Kidney tubule cell (primary cell): ENCODE measurements at regions not wholly inside any gene's neighbourhood (a gene's known extent, or its start where the extent isn't known, plus 50 kb on each side); places are given as distances from the start of the nearest gene placed in this dataset.

Experiments used
- DNase-seq: peaks from one replicate; pipeline ENCODE4 v3.0.0-alpha.2; 2018; ENCODE audit warnings: low spot score

- DNase-seq = no peak
These were observed 594.9 kb downstream of the TECRL start for GRCh38 chr4:63814171-63814964.

DNA sequence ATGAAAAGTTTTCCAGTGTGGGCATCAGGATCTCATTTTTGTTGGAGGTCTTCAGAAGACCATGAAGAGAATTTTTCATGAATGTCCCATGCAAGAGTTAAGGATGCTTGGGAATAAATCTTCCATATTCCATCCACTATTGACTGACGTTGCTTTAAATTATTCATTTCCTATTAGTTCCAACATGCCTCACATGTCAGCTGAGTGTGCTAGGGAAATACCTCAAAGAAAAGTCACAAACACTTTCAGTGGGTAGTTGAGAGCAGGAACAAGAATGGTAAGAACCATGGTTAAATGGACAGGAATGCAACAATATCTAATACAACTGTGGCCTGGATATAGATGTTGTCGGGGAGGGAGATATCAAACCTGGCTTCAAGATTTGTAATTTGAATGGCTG, 610.1 kb downstream of the TECRL start:
- DNase-seq = no peak

- DNase-seq = no peak
These were observed 613.9 kb downstream of the TECRL start for GRCh38 chr4:63795301-63795700.

- no peak for DNase-seq
These were observed 618.9 kb downstream of the TECRL start for GRCh38 chr4:63790377-63790776.

DNA sequence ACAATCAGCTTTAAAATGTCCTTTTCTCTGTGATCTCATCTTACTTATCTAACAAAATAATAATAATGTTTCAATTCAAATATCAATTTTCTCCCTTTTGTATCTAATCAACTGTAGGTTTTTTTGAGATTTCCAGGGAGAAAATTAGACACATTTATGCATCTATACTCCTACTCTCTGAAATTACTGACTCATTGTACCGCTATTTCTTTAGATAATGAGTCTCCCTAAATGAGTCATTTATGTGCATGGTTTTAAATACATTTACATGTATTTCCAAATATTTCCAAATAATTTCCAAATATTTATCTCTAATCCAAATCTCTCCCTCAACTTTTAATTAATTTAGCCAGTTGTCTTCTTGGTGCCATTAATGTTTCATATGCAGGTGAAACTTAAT, 621.0 kb downstream of the TECRL start:
- no peak for DNase-seq

DNA sequence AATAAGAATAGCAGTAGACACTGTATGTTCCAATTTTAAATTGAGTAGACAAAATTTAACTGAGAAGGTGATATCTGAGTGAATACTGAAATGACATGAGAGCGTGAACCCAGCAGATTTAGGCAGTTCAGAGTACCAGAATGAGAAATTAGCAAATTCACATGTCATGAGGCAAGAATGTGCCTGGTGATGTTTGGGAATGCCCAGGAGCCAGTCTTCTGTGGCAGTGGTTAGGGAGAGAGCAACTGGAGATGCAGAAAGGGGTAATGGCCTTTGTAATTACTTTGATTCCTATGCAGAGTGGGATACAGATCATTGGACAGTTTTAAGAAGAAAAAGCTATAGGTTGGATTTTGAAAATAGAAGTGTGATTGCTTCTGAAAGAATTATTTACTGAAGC, 621.9 kb downstream of the TECRL start:
- DNase-seq = no peak

DNA sequence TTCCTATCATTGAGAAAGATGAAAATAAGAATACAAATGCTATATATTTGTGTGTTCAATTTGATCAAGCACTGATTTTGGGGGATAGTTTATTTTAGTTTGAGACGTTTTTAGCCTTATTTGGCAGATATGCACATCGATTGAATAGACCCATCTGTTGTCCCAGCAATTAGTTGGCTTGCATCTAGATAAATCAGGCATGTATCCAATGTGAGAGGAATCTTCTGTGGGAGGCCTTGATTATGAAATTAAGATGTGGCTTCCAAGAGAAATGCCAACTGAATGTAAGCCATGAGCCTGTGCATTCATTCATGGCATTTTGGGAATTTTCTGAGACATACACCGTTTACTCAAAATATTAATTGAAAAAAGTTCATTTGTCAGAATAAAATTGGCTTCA, 623.1 kb downstream of the TECRL start:
- no peak for DNase-seq

DNA sequence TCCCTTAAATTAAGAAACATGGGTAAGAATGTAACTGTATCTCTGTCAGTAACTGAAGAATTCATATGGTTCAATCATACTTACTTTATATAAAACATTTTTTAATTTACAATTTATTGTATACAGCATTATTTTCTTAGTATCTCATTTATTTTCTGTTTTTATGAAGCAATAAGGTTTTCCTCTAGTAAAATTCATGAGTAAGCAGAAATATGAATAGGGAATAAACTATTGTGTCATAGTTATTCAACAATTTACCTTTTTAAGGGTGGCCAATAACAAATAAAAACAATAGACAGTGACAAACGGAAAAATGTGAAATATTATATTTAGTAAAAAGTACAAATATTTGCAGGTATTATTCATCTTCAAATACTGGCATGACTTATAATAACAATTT, 624.4 kb downstream of the TECRL start:
- no peak for DNase-seq

GRCh38 chr4:63777601-63778000, 631.6 kb downstream of the TECRL start:
- no peak for DNase-seq

DNA sequence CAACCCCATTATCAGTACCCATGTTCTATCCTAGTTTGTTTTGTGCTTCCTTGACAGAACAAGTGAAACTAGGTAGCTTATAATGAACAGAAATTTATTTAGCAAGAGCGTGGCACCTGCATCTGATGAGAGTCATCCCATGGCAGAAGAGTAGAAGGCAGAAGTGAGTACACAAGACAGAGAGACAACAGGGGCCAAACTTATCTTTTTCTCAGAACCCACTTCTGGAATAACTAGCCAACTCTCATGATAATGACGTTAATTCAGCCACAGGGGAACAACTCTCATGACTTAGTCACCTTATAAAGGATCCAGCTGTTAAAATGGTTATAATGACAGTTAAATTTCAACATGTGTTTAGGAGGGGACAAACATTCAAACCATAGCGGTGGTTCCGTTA, 644.9 kb downstream of the TECRL start:
- DNase-seq = no peak

DNA sequence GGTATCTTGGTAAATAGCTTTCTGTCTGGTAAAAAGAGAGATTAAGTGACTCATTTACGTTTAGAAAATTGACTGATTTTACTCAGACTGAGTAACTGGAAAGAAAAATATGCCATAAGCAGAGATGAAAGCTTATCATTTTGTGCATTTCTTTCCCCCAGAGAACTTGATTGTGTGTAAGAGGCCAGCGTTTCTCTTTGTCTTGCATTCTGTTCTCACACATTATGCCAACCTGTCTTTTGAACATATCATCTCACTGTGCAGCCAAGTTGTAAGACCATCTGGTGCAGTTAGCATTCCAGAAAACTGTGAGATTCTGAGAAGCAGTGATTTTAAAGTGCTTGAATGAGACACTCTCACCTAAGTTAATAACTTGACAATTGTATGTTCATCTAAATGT, 651.3 kb downstream of the TECRL start:
- DNase-seq = no peak

DNA sequence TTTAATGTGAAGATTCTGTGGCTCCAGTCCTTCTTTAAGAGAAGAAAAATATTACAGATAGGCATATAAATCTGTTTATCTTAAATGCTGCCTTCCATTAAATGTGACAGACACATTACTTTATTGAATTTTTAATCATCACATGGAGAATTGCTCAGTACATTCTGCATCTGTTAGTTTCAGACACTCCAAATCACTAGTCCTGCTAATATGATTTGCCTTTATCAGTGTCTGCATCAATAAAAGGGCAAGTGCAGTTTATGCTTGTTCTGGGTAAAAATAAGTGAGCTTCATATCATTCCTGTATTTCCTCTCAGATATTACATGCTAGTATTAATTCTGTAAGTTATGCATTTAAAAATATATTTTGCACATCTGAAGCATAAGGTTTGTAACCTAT, 666.4 kb downstream of the TECRL start:
- no peak for DNase-seq

GRCh38 chr4:63729519-63729918, 679.7 kb downstream of the TECRL start:
- no peak for DNase-seq

GRCh38 chr4:63728480-63729177, 680.6 kb downstream of the TECRL start:
- DNase-seq = no peak

DNA sequence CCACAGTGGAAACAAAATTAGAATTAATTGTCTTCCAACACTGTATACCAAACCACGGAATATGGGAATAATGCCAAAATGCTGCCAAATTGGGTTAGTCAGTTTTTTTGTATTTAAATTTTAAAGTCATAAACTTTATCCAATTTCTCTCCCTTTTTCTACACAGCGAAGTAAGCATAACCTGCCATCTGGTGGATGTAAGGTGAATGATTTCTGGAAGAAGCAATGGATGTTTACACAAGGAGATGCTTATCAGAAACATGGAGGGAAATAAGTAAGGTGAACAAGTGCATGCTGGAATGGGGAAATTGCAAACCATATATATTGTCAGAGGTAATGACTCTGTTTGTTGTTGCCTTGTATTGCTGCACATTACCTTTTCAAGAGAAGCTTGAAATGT, 691.9 kb downstream of the TECRL start:
- peak; percentile 16 for DNase-seq

DNA sequence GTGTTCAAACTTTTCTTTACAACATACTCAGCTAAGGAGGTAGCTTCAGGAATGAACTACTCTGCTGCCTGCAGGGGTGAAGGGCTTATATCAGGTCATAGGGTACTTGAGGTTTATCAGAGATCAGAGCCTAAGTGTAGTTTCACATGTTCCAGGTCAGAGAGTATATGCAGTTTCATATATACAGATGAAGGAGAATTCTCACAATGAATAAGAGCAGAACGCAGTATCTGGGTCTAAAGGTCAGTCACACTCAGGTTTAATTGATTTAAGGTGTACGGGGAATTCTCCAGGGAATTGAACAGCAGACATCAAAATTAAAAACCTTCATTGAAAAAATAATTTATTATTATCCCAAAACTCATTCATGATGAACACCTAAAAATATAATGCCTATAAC, 700.6 kb downstream of the TECRL start:
- DNase-seq = no peak

- DNase-seq = no peak
These were observed 708.7 kb downstream of the TECRL start for GRCh38 chr4:63700569-63700968.

DNA sequence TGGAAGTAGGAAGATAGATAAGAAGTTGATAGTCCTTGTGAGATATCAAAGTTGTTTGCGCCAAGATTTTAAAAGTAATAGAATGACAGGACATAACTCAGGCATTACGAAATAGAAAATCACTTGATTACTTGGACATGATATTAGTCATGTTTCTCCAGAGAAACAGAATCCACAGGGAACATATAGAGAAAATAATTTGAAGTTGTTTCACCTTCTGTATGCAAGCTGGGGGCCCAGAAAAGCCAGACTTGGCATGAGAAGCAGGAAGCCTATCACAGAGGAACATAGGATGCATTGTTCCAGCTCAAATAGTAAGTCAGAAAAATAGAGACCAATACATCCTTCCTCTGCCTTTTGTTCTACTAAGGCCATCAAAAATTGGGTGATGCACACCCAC, 715.9 kb downstream of the TECRL start:
- DNase-seq = no peak

DNA sequence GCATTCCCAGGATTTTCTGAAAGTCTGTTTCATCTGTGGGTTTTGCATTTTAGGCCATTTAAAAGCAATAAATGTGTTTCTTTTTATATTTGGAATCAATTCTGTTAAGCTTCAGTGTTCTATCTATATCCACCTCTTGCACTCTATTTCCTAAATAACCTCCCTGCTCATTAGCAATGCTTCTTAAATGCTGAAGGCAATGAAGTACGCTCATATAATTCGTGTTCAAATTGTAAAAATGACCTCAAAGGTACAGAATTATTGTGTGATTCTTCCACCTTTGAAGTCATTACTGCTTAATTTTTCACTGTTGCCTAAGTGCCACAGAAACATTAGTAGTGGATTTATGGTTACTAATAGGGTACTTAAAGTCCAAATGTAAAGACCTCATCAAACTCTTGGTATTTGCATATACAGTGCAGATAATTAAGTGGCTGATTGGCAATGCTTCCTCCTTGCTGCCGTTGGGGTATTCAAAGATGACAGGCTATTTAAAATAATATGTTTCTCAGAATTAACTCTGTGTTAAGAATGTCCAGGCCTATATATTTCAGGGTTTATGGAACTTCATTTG, 730.8 kb downstream of the TECRL start:
- DNase-seq = no peak

DNA sequence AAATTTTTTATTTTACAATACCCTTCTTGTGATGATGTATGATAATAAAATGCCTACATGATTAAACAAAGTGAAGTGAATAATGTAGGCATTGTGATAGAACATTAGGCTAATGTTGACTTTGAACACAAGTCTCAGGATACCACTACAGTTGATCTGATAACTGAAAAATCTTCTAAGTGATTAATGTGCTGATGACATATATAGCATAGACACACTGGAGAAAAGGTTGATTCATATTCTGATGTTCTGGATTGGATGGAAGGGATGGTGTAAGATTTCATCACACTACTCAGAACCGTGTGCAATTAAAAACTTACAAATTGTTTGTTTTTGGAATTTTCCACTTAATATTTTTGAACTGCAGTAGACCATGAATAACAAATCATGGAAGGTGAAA, 738.5 kb downstream of the TECRL start:
- DNase-seq = no peak

DNA sequence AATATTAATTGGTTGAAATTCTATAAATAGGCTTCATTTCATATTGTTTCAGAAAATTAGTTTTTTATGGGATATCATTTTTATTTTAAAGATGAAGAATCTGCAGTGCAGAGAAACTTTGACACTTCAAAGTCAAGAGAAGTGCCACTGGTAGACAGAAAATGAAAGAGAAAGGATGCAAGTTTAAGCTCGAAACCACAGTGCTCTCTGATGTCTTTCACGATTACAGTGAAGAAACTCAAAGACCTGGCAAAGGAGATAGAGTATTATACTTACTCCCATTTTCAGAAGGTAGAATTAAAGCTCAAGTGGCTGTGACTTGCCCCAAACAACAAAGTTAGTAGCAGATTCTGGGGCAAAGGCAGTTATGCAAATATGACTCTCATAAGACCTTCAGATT, 745.4 kb downstream of the TECRL start:
- no peak for DNase-seq

DNA sequence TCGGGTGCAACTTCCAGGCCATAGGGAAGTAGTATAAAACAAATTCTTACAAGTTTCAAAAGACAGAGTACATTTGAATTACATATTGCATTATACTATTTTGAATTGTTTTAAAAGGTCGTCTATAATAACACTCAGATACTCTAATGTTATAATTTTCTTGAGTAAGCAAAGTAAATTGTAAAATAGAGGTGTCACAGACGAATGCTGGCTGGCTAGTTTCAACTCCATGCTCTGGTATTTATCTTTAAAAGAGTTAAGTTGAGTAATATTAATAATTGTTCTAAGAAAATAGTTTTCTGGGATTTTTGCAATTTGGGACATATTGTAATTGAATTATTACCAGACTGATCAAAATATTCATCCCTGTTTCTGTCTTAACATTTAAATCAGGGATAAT, 764.9 kb downstream of the TECRL start:
- no peak for DNase-seq

GRCh38 chr4:63637270-63637669, 772.0 kb downstream of the TECRL start:
- DNase-seq = no peak

- DNase-seq = no peak
These were observed 776.4 kb downstream of the TECRL start for GRCh38 chr4:63632858-63633257.
